SU-DHL-6 (cell line): ENCODE measurements at regions not wholly inside any gene's neighbourhood (a gene's known extent, or its start where the extent isn't known, plus 50 kb on each side); places are given as distances from the start of the nearest gene placed in this dataset.
"Not testable (repeated sequence)": the region's sequence is repeated elsewhere in the genome, so short reads cannot be mapped to it uniquely, and the experiment has no call there.

Experiments
- H2AFZ ChIP-seq: fragments of 200-600 bp; sonication (generic); 2 replicates; pipeline ENCODE4 v1.6.1; 2014; ENCODE audit warnings: low read depth, mild to moderate bottlenecking, moderate library complexity, mixed read lengths, antibody characterized with exemption, low read length; ENCODE audit not compliant: severe bottlenecking
- H3F3A ChIP-seq: fragments of 200-600 bp; shearing (Covaris generic); 2 replicates; pipeline ENCODE4 v1.6.0; 2016; ENCODE audit warnings: antibody characterized with exemption, mild to moderate bottlenecking; ENCODE audit not compliant: insufficient read depth
- H3K27ac ChIP-seq: fragments of 200-600 bp; sonication (generic); 2 replicates; pipeline ENCODE4 v1.5.1; 2016; ENCODE audit warnings: low read depth, mild to moderate bottlenecking, low read length, moderate library complexity, mixed read lengths
- H3K27me3 ChIP-seq: fragments of 200-600 bp; sonication (generic), shearing (Covaris generic); 2 replicates; pipeline ENCODE4 v1.6.0; 2014; ENCODE audit warnings: mild to moderate bottlenecking, low read length
- H3K36me3 ChIP-seq: fragments of 200-600 bp; sonication (generic); 2 replicates; pipeline ENCODE4 v1.6.1; 2014; ENCODE audit warnings: mild to moderate bottlenecking, low read length, mixed read lengths
- H3K4me2 ChIP-seq: fragments of 300-600, 200-600 bp; shearing (Covaris generic), sonication (generic); 2 replicates; pipeline ENCODE4 v1.6.0; 2014; ENCODE audit warnings: low read length, low read depth, mild to moderate bottlenecking; ENCODE audit not compliant: poor library complexity, severe bottlenecking
- H3K4me3 ChIP-seq: fragments of 200-600 bp; sonication (generic); 2 replicates; pipeline ENCODE4 v1.5.1; 2014; ENCODE audit warnings: antibody characterized with exemption, low read length, mild to moderate bottlenecking, mixed read lengths; ENCODE audit not compliant: insufficient read depth, poor library complexity, severe bottlenecking
- H3K79me2 ChIP-seq: fragments of 200-600 bp; sonication (generic); 2 replicates; pipeline ENCODE4 v1.6.1; 2014; ENCODE audit warnings: mild to moderate bottlenecking, low read length, moderate library complexity; ENCODE audit not compliant: insufficient read depth
- H3K9ac ChIP-seq: fragments of 200-600 bp; sonication (generic); 2 replicates; pipeline ENCODE4 v1.7.0; 2014; ENCODE audit warnings: mild to moderate bottlenecking, low read length
- H3K9me2 ChIP-seq: fragments of 200-600 bp; sonication (generic); replicated peaks from 2 replicates; pipeline ENCODE4 v1.6.1; 2014; ENCODE audit warnings: low read length; ENCODE audit not compliant: insufficient read depth
- H3K9me3 ChIP-seq: fragments of 200-600 bp; sonication (generic); 2 replicates; pipeline ENCODE4 v1.6.1; 2014; ENCODE audit warnings: low read length, mixed read lengths; ENCODE audit not compliant: insufficient read depth
- H4K20me1 ChIP-seq: fragments of 200-600 bp; sonication (generic); 2 replicates; pipeline ENCODE4 v1.6.1; 2014; ENCODE audit warnings: low read depth, mild to moderate bottlenecking, antibody characterized with exemption, low read length, moderate library complexity, mixed read lengths
- EZH2phosphoT487 ChIP-seq: fragments of 200-600 bp; sonication (generic), shearing (Covaris generic); conservative IDR thresholded peaks from 2 replicates; pipeline ENCODE4 v1.6.1; 2018; ENCODE audit warnings: mild to moderate bottlenecking, antibody characterized with exemption, low read length, moderate library complexity, mixed read lengths
- TF ChIP-seq, protein P1 (sequence below): fragments of 200-600 bp; sonication (generic); IDR thresholded peaks from one replicate; pipeline ENCODE4 v1.5.1; 2017; ENCODE audit warnings: antibody characterized with exemption, mild to moderate bottlenecking, low read length, moderate library complexity; ENCODE audit not compliant: insufficient read depth, poor library complexity, severe bottlenecking

DNA sequence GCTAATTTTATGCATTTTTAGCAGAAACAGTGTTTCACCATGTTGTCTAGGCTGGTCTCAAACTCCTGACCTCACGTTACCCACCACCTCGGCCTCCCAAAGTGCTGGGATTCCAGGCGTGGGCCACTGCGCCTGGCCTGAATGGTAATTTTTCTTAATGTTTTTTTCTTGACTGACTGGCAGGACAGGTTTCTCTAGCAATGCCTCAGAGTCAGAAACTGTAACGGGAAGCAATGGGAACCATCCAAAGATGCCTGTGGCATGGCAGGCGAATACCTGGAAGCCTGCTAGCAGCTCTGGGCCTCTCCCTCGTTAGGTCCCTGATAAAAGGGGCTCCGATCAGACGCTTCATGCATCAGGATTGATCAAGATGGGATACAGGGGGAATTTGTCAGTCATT, 639.2 kb downstream of the NR2F1-AS1 start:
- Histone ChIP-seq H4K20me1 (no peaks in the 10 kb centered on the region), H3K9ac (no peak overlapping the region), H3K4me2 (no peak overlapping the region), H3K9me2 (no peaks in the 10 kb centered on the region), H3F3A (no peaks in the 10 kb centered on the region), H3K27ac (no peak overlapping the region), H3K36me3 (no peaks in the 10 kb centered on the region), H3K4me3 (no peak overlapping the region), H2AFZ (no peak overlapping the region), H3K9me3 (no peaks in the 10 kb centered on the region), H3K27me3 (no peaks in the 10 kb centered on the region), H3K79me2 (no peaks in the 10 kb centered on the region)
- TF ChIP-seq EZH2phosphoT487: no peak
- TF ChIP-seq, protein P1, sequence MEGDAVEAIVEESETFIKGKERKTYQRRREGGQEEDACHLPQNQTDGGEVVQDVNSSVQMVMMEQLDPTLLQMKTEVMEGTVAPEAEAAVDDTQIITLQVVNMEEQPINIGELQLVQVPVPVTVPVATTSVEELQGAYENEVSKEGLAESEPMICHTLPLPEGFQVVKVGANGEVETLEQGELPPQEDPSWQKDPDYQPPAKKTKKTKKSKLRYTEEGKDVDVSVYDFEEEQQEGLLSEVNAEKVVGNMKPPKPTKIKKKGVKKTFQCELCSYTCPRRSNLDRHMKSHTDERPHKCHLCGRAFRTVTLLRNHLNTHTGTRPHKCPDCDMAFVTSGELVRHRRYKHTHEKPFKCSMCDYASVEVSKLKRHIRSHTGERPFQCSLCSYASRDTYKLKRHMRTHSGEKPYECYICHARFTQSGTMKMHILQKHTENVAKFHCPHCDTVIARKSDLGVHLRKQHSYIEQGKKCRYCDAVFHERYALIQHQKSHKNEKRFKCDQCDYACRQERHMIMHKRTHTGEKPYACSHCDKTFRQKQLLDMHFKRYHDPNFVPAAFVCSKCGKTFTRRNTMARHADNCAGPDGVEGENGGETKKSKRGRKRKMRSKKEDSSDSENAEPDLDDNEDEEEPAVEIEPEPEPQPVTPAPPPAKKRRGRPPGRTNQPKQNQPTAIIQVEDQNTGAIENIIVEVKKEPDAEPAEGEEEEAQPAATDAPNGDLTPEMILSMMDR: no peak

DNA sequence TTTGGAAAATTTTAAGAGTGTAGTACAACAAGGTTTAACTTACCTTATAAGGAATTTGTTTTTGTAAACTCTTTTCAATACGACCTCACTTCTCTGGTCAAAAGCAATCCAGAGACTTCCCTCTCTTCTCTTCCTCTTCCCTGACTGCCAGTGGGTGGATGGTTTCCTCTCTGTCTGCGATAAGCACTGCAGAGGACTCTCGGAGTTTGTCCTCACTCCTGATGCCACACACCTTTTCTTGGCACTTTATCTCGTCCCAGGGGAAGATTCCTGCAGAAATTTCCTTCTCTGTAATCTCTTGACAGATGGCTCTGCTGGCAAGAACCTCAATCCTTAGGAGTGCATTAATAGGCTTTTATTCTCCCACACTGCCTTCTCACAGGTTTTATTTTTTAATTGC, 641.6 kb downstream of the NR2F1-AS1 start:
- no peaks in the 10 kb centered on the region for H3K27me3 ChIP-seq
- H3K79me2 ChIP-seq: no peaks in the 10 kb centered on the region
- TF ChIP-seq EZH2phosphoT487: no peak
- TF ChIP-seq, protein P1: no peak
- H4K20me1 ChIP-seq: no peaks in the 10 kb centered on the region
- no peaks in the 10 kb centered on the region for H3K9me2 ChIP-seq
- no peak overlapping the region for H3K4me3 ChIP-seq
- no peak overlapping the region for H3K27ac ChIP-seq
- H2AFZ ChIP-seq: no peak overlapping the region
- no peak overlapping the region for H3K9ac ChIP-seq
- no peak overlapping the region for H3K4me2 ChIP-seq
- no peaks in the 10 kb centered on the region for H3K36me3 ChIP-seq
- H3F3A ChIP-seq: no peaks in the 10 kb centered on the region
- no peaks in the 10 kb centered on the region for H3K9me3 ChIP-seq

DNA sequence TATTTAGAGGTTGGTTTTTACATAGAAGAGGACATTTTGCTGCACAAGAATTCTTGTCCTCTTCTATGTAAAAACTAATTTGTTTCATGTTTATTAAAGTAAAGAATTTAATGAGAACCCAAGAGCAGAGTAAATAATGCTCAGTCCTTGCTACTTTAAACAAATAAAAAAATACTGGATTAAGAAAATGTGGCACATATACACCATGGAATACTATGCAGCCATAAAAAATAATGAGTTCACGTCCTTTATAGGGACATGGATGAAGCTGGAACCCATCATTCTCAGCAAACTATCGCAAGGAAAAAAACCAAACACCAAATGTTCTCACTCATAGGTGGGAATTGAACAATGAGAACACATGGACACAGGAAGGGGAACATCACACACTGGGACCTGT, 643.6 kb downstream of the NR2F1-AS1 start:
- not testable (repeated sequence) for H2AFZ ChIP-seq, H3K36me3 ChIP-seq, H3K27ac ChIP-seq, H3K4me2 ChIP-seq, H3K27me3 ChIP-seq, H3K9ac ChIP-seq, H3K79me2 ChIP-seq, H3K4me3 ChIP-seq, H3F3A ChIP-seq, H3K9me3 ChIP-seq, H4K20me1 ChIP-seq, H3K9me2 ChIP-seq

DNA sequence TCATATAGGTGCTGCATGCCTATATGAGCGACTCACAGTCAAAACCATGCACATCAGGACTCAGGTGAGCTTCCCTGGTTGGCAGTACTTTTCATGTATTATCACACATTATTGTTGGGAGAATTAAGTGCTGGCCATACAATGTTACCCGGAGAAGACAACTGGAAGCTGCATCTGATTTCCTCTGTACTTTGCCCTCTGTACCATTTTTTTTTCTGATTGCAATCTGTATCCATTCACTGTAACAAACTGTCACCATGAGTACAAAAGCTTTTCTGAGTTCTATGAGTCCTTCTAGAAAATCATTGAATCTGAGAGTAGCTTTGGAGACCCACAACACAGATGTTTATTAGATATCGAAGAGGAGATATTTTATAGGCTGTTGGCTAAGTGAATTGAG, 651.0 kb downstream of the NR2F1-AS1 start:
- no peak overlapping the region for H3K4me3 ChIP-seq
- no peaks in the 10 kb centered on the region for H3K9me2 ChIP-seq
- H3K9ac ChIP-seq: no peak overlapping the region
- H3K9me3 ChIP-seq: no peaks in the 10 kb centered on the region
- H3K36me3 ChIP-seq: no peaks in the 10 kb centered on the region
- H3K79me2 ChIP-seq: no peaks in the 10 kb centered on the region
- no peak overlapping the region for H3K4me2 ChIP-seq
- no peaks in the 10 kb centered on the region for H4K20me1 ChIP-seq
- H3F3A ChIP-seq: no peaks in the 10 kb centered on the region
- TF ChIP-seq, protein P1: no peak
- TF ChIP-seq EZH2phosphoT487: no peak
- no peaks in the 10 kb centered on the region for H3K27me3 ChIP-seq
- H2AFZ ChIP-seq: no peak overlapping the region
- no peak overlapping the region for H3K27ac ChIP-seq
